IMR-90 (cell line): ENCODE measurements at regions not wholly inside any gene's neighbourhood (a gene's known extent, or its start where the extent isn't known, plus 50 kb on each side); places are given as distances from the start of the nearest gene placed in this dataset.

Source experiments
- ATAC-seq: fragments of 200-7000 bp; cut with Tn5 transposase; 2 replicates; pipeline ENCODE4 v1.9.1; 2020; ENCODE audit warnings: low read depth, mild to moderate bottlenecking, moderate library complexity
- BruUV-seq: library from RNA; stranded (reverse); fragments of 400-500 nt; replicated peaks from 2 replicates; lab custom pipeline; 2021; lab: Mats Ljungman, UMichigan
- CTCF ChIA-PET: fragments of 300-600 bp; formaldehyde crosslinking; extraction: SDS; loops from one replicate; lab custom pipeline; 2021; ENCODE audit warnings: antibody characterized with exemption; lab: Yijun Ruan, JAX
- POLR2A ChIA-PET: fragments of 300-600 bp; sonication (Branson Sonifier 250); formaldehyde crosslinking; loops from one replicate; lab custom pipeline; 2022; ENCODE audit warnings: antibody characterized with exemption; ENCODE audit not compliant: unreplicated experiment; lab: Charles Lee
- DNase-seq: peaks from one replicate; pipeline ENCODE4 v3.0.0; 2013
- H2AFZ ChIP-seq: replicated peaks from 2 replicates; pipeline ENCODE3; 2013; ENCODE audit warnings: low read length, mild to moderate bottlenecking; ENCODE audit not compliant: poor library complexity
- H2AK5ac ChIP-seq: 2 replicates; pipeline ENCODE4 v1.6.1; 2013; ENCODE audit warnings: low read depth, low read length, inconsistent platforms
- H2AK9ac ChIP-seq: replicated peaks from 2 replicates; pipeline ENCODE3; 2013; ENCODE audit warnings: mild to moderate bottlenecking, low read depth, low read length, moderate library complexity; ENCODE audit not compliant: poor library complexity
- H2BK120ac ChIP-seq: 2 replicates; pipeline ENCODE4 v1.6.1; 2013; ENCODE audit warnings: low read depth, low read length, inconsistent platforms
- H2BK15ac ChIP-seq: 3 replicates; pipeline ENCODE4 v1.6.1; 2013; ENCODE audit warnings: low read depth, low read length, inconsistent platforms
- H2BK20ac ChIP-seq: 2 replicates; pipeline ENCODE4 v1.6.1; 2013; ENCODE audit warnings: low read depth, mild to moderate bottlenecking, inconsistent platforms, low read length, moderate library complexity
- H2BK5ac ChIP-seq: 2 replicates; pipeline ENCODE4 v1.6.1; 2013; ENCODE audit warnings: mild to moderate bottlenecking, low read depth, low read length, inconsistent platforms; ENCODE audit not compliant: poor library complexity, severe bottlenecking
- H3K14ac ChIP-seq: replicated peaks from 2 replicates; pipeline ENCODE4 v1.6.1; 2013; ENCODE audit warnings: low read depth, low read length, inconsistent platforms
- H3K18ac ChIP-seq: 2 replicates; pipeline ENCODE4 v1.6.1; 2013; ENCODE audit warnings: low read depth, low read length, control low read depth
- H3K23ac ChIP-seq: 2 replicates; pipeline ENCODE4 v1.6.1; 2013; ENCODE audit warnings: low read depth, low read length, inconsistent platforms
- H3K27ac ChIP-seq: 2 replicates; pipeline ENCODE4 v1.5.1; 2013; ENCODE audit warnings: mild to moderate bottlenecking, control low read depth, low read length; ENCODE audit not compliant: insufficient read depth
- H3K27me3 ChIP-seq: 2 replicates; pipeline ENCODE4 v1.6.1; 2013; ENCODE audit warnings: low read length; ENCODE audit not compliant: control insufficient read depth, insufficient read depth
- H3K36me3 ChIP-seq: 2 replicates; pipeline ENCODE4 v1.6.1; 2013; ENCODE audit warnings: low read length, mixed read lengths; ENCODE audit not compliant: control insufficient read depth, insufficient read depth
- H3K4ac ChIP-seq: 2 replicates; pipeline ENCODE4 v1.6.1; 2013; ENCODE audit warnings: low read depth, low read length, inconsistent platforms
- H3K4me1 ChIP-seq: 2 replicates; pipeline ENCODE4 v1.6.1; 2013; ENCODE audit warnings: low read length, mixed read lengths; ENCODE audit not compliant: control insufficient read depth, insufficient read depth
- H3K4me2 ChIP-seq: 2 replicates; pipeline ENCODE4 v1.6.1; 2013; ENCODE audit warnings: low read depth, mild to moderate bottlenecking, control low read depth, low read length, moderate library complexity
- H3K4me3 ChIP-seq: 2 replicates; pipeline ENCODE4 v1.5.1; 2013; ENCODE audit warnings: low read depth, mild to moderate bottlenecking, control low read depth, low read length, moderate library complexity; ENCODE audit not compliant: insufficient read depth
- H3K56ac ChIP-seq: 2 replicates; pipeline ENCODE4 v1.6.1; 2013; ENCODE audit warnings: low read length, inconsistent platforms; ENCODE audit not compliant: insufficient read depth; ENCODE audit errors: extremely low read depth
- H3K79me1 ChIP-seq, 2 experiments: 2 replicates each; pipeline ENCODE4 v1.6.1; 2013; ENCODE audit warnings: low read length in 2 of 2, inconsistent platforms in 1 of 2, low read depth in 1 of 2
- H3K9ac ChIP-seq: 2 replicates; pipeline ENCODE4 v1.6.1; 2013; ENCODE audit warnings: low read depth, low read length, control low read depth
- H3K9me1 ChIP-seq: 2 replicates; pipeline ENCODE4 v1.6.1; 2013; ENCODE audit warnings: low read length, inconsistent platforms; ENCODE audit not compliant: insufficient read depth
- H3K9me3 ChIP-seq: 2 replicates; pipeline ENCODE4 v1.6.1; 2013; ENCODE audit warnings: low read length; ENCODE audit not compliant: control insufficient read depth, insufficient read depth
- H4K20me1 ChIP-seq: 2 replicates; pipeline ENCODE4 v1.6.1; 2013; ENCODE audit warnings: low read length, inconsistent platforms; ENCODE audit not compliant: insufficient read depth
- H4K5ac ChIP-seq: 2 replicates; pipeline ENCODE4 v1.6.1; 2013; ENCODE audit warnings: mild to moderate bottlenecking, low read depth, low read length, control low read depth
- H4K8ac ChIP-seq, 2 experiments: 2 replicates each; pipeline ENCODE4 v1.6.1; 2013; ENCODE audit warnings: low read depth in 2 of 2, low read length in 2 of 2, control low read depth in 1 of 2, inconsistent platforms in 1 of 2
- H4K91ac ChIP-seq: 2 replicates; pipeline ENCODE4 v1.6.1; 2013; ENCODE audit warnings: low read depth, low read length, inconsistent platforms; ENCODE audit not compliant: insufficient read depth
- BHLHE40 ChIP-seq: fragments of 150-350 bp; IDR thresholded peaks from 2 replicates; pipeline ENCODE4 v1.6.1; 2016; ENCODE audit warnings: mild to moderate bottlenecking, low read depth, low read length
- CHD1 ChIP-seq: IDR thresholded peaks from 2 replicates; pipeline ENCODE4 v1.6.1; 2012; ENCODE audit warnings: low read depth, low read length, improper control_type of control experiment
- POLR2A ChIP-seq: IDR thresholded peaks from 2 replicates; pipeline ENCODE4 v1.6.1; 2012; ENCODE audit warnings: mild to moderate bottlenecking, low read depth, low read length
- RCOR1 ChIP-seq: IDR thresholded peaks from 2 replicates; pipeline ENCODE4 v1.6.1; 2012; ENCODE audit warnings: mild to moderate bottlenecking, low read length, improper control_type of control experiment; ENCODE audit not compliant: insufficient replicate concordance
- WGBS, 2 experiments: methylation state at CpG; one replicate each; pipeline versions ENCODE4 v1.1.5 to v1.1.7; 2013; ENCODE audit warnings: missing lambda C conversion rate in 2 of 2; ENCODE audit not compliant: insufficient read length in 1 of 2; ENCODE audit errors: extremely low coverage in 2 of 2; 5-methylcytosine and 5-hydroxymethylcytosine counted together
- dilution Hi-C: fragments of 300-500 bp; cut with HindIII; formaldehyde crosslinking; loops from one replicate; pipeline ENCODE4 v1.14.3; 2018; ENCODE audit warnings: low sequenced_read_pairs; ENCODE audit not compliant: unreplicated experiment
- in situ Hi-C: fragments of 300-500 bp; cut with MboI; formaldehyde crosslinking; loops from 3 replicates; pipeline ENCODE4 v1.14.3; 2019; ENCODE audit warnings: low sequenced_read_pairs, inconsistent platforms, mixed read lengths
- intact Hi-C: fragments of 100-400 bp; cut with micrococcal nuclease; formaldehyde crosslinking; loops from 2 replicates; pipeline ENCODE4 v1.10.0; 2022

DNA sequence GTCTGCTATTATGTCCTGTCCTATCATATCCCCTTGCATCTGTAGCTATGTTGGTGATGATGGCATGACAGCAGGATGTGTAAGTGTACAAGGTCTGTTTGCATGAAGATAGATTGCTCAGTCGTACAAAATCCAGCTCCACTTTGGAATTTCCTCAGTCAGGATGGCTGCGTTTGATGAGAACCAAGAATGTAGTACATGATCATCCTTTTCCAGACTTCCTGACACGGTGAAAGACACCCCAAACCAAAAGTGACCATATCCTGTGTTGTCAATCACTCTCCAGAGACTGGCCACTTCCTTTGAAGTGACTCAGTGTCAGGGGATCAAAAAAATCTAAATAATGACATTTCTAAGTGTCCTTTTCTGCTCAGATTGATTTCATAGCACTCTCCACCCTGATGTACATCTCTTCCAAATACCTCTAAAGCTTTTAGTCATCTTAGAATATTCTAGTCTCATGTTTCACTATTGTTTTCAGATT, 213.4 kb downstream of the PLK2 start:
- no peaks in the 10 kb centered on the region for H3K36me3 ChIP-seq
- H3K9ac ChIP-seq = no peak overlapping the region
- H3K18ac ChIP-seq = peak overlapping the region; percentile 54; the same call in 1 of the 2 replicates
- no peak overlapping the region for H3K4me3 ChIP-seq
- H3K9me3 ChIP-seq = no peaks in the 10 kb centered on the region
- no peak for DNase-seq
- WGBS, 2 experiments = no CpG with 5 or more reads among the region's 3 CpGs
- in situ Hi-C loops (no loop called here), dilution Hi-C loops (no loop called here), intact Hi-C loops (no loop called here)
- H3K9me1 ChIP-seq = peaks cover 4% of the 10 kb centered on the region; the same call in 1 of the 2 replicates
- no peak overlapping the region for H2AFZ ChIP-seq
- no peaks in the 10 kb centered on the region for H4K20me1 ChIP-seq
- no peak overlapping the region for H2BK5ac ChIP-seq
- H3K56ac ChIP-seq = no peak overlapping the region
- peaks cover 3% of the 10 kb centered on the region; the same call in 1 of the 2 replicates for H3K4me1 ChIP-seq
- TF ChIP-seq RCOR1 = no peak
- no peak for TF ChIP-seq CHD1
- no peak for TF ChIP-seq POLR2A
- TF ChIP-seq BHLHE40 = no peak
- H3K4me2 ChIP-seq = peak overlapping the region; percentile 31; the same call in 1 of the 2 replicates
- ChIA-PET CTCF (no interaction called here), POLR2A (interaction anchor here (0.5 kb wide), 1 partner anchor 748 kb away, joined by 3 read pairs; no protein-coding TSS in a partner anchor)
- peak overlapping the region; percentile 9; the same call in 1 of the 2 replicates for H3K23ac ChIP-seq
- BruUV-seq = no TSS peak
- peak overlapping the region; percentile 47 for H2BK20ac ChIP-seq
- H4K8ac ChIP-seq = no peak overlapping the region; a peak in 1 of 4 replicates
- H2BK120ac ChIP-seq = peak overlapping the region; percentile 21; the same call in 1 of the 2 replicates
- H3K79me1 ChIP-seq = no peaks in the 10 kb centered on the region
- ATAC-seq = no peak
- H3K27ac ChIP-seq = no peak overlapping the region
- H3K14ac ChIP-seq = peak overlapping the region; percentile 51; the same call in 1 of the 2 replicates
- H4K91ac ChIP-seq = peak overlapping the region; percentile 2; the same call in 1 of the 2 replicates
- H2AK9ac ChIP-seq = no peak overlapping the region
- H2BK15ac ChIP-seq = 0 out of 3 replicates have a peak overlapping the region, but pooled peaks have one; percentile 36
- H4K5ac ChIP-seq = no peak overlapping the region; the same call in 1 of the 2 replicates
- H3K4ac ChIP-seq = no peak overlapping the region
- H2AK5ac ChIP-seq = peak overlapping the region; percentile 64; the same call in 1 of the 2 replicates
- H3K27me3 ChIP-seq = no peaks in the 10 kb centered on the region
